ENCODE measurements at regions not wholly inside any gene's neighbourhood (a gene's known extent, or its start where the extent isn't known, plus 50 kb on each side); places are given as distances from the start of the nearest gene placed in this dataset.

GRCh38 chr5:121174351-121174750 lies 677.3 kb upstream of the FTMT start:
- TF ChIP-seq, protein P1, sequence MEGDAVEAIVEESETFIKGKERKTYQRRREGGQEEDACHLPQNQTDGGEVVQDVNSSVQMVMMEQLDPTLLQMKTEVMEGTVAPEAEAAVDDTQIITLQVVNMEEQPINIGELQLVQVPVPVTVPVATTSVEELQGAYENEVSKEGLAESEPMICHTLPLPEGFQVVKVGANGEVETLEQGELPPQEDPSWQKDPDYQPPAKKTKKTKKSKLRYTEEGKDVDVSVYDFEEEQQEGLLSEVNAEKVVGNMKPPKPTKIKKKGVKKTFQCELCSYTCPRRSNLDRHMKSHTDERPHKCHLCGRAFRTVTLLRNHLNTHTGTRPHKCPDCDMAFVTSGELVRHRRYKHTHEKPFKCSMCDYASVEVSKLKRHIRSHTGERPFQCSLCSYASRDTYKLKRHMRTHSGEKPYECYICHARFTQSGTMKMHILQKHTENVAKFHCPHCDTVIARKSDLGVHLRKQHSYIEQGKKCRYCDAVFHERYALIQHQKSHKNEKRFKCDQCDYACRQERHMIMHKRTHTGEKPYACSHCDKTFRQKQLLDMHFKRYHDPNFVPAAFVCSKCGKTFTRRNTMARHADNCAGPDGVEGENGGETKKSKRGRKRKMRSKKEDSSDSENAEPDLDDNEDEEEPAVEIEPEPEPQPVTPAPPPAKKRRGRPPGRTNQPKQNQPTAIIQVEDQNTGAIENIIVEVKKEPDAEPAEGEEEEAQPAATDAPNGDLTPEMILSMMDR (IDR thresholded peaks at IDR 0.05; ENCODE audit: control extremely low read depth, extremely low read depth, low read depth, missing control alignments), result no peak
- no peak for DNase-seq (ENCODE audit: extremely low spot score)
- ChIA-PET CTCF (no interaction called here), POLR2A (no interaction called here)

- ChIA-PET CTCF (no interaction called here), POLR2A (no interaction called here)
- TF ChIP-seq, protein P1 (IDR thresholded peaks at IDR 0.05; ENCODE audit: control extremely low read depth, extremely low read depth, low read depth, missing control alignments), result no peak
- DNase-seq (ENCODE audit: extremely low spot score), result no peak
Observed at GRCh38 chr5:121175986-121176385, 675.7 kb upstream of the FTMT start.

GRCh38 chr5:121182788-121183490 lies 668.7 kb upstream of the FTMT start:
- TF ChIP-seq, protein P1 (IDR thresholded peaks at IDR 0.05; ENCODE audit: control extremely low read depth, extremely low read depth, low read depth, missing control alignments), result no peak
- no peak for DNase-seq (ENCODE audit: extremely low spot score)
- CTCF ChIA-PET, result no interaction called here
- POLR2A ChIA-PET, result no interaction called here

DNA sequence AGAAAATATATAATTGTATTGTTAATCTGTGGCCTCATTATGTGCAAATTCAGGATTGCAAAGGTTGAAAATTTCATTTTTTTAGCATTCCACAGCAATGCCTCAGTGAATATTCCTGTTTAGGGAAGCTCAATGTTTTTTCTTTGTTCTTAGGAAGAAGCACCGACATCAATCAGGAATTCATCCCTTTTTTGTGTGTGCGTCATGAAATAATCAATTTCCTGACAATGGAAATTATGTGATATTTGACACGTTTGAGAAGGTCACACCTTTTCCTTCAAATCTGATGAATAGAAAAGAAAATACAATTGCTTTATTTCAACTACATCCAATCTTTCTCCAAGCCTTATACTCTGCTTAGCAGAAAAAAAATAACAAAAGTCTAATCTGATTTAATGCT lies 662.8 kb upstream of the FTMT start:
- POLR2A ChIA-PET, result no interaction called here
- no peak for DNase-seq (ENCODE audit: extremely low spot score)
- CTCF ChIA-PET, result no interaction called here
- TF ChIP-seq, protein P1 (IDR thresholded peaks at IDR 0.05; ENCODE audit: control extremely low read depth, extremely low read depth, low read depth, missing control alignments), result no peak

DNA sequence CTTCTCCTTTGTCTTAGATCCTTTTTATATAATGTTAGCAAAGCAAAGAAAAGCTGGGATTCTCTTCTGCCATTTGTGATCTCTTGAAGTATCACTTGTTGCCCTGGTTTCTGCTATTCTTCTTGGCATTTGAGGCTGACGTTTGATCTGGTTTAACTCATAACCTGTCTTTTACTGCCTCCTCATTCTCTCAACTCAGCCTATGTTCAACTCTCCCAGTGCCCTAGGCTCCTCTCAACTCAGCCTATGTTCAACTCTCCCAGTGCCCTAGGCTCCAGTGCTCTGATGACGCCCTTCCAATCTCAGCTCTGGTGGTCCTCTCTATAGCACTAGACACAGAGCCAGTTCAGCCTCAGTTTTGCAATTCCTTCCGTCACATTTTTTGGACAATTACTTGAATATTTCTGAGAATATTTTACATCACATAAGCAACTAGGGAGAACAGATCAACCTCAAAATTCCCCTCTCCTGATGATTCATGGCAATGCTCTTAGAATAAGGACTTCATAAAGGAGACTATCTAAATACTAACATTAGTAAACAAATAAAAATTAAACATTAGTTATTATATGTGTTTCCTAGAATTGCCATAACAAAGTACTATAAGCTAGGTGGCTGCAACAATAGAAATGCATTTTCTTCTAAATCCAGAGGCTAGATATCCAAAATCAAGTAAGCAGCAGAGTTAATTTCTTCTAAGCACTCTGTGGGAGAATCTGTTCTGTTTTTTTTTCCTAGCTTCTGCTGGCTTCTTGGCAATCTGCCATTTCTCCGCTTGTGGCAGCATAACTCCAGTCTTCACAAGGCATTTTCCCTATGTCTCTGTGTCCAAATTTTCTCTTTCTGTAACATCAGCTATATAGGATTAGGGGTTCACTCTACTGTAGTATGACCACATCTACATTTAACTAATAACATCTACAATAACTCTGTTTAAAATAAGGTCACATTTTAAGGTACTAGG lies 662.1 kb upstream of the FTMT start:
- DNase-seq (ENCODE audit: extremely low spot score), result no peak
- POLR2A ChIA-PET, result no interaction called here
- TF ChIP-seq, protein P1 (IDR thresholded peaks at IDR 0.05; ENCODE audit: control extremely low read depth, extremely low read depth, low read depth, missing control alignments), result no peak
- CTCF ChIA-PET, result no interaction called here

DNA sequence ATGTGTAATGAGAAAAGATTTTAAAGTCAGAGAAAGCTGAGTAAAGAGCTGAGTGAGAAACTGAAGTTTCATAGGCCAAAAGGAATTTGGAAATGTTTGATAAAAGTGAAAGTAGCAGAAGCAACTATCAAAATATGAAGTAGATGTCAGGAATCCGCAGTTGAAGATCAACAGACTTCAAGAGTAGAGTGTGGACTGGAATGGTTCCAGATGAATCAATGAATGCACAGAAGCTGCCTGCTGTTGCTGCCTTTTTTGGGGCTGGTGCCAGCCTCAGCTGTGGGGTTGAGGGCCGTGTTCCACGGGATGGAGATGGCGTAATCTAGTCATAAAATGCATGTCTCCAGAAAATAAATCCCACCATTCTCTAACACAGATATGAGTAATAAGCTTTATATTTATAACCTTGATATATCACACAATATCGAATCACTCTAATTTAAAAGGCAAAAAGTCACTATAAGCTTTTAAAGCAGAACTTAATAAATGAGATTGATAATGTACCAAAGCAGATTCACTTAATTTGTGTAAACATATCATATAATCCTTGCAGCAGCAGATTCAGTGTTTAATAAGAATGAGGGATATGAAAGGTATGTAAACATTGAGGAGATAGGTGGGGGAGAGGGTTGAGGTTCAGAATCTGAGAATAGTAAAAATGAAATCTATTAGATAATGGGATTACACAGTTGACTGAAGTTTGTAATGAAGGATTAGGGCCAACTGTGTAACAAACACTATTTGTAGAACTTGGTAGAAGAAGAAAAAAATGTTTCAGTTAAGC lies 652.3 kb upstream of the FTMT start:
- CTCF ChIA-PET, result interaction anchor here (0.8 to 1.4 kb wide), 2 partner anchors 10 to 393 kb away, joined by 3 read pairs; no protein-coding TSS in a partner anchor
- POLR2A ChIA-PET, result no interaction called here
- no peak for DNase-seq (ENCODE audit: extremely low spot score)
- TF ChIP-seq, protein P1 (IDR thresholded peaks at IDR 0.05; ENCODE audit: control extremely low read depth, extremely low read depth, low read depth, missing control alignments), result no peak

Data from GM10248 (cell line).